Adrenal gland (tissue), 9 donors: ENCODE measurements at regions not wholly inside any gene's neighbourhood (a gene's known extent, or its start where the extent isn't known, plus 50 kb on each side); places are given as distances from the start of the nearest gene placed in this dataset.
A peak's percentile ranks its signal among the peaks of the same experiment; 100 is the strongest.

Experiments
- DNase-seq, 7 donors: peaks; one replicate each; pipeline ENCODE4 v3.0.0-alpha.2; 2019 to 2020
- H3K27ac ChIP-seq, 5 donors: fragments of 200-600 bp; sonication (generic) in 4 of 5; 1 replicate in 3 of 5; 2 replicates in 2 of 5; pipeline versions ENCODE4 v1.5.1 to v1.8.0; 2016 to 2020; ENCODE audit warnings: mild to moderate bottlenecking in 1 of 5
- H3K27me3 ChIP-seq: fragments of 200-600 bp; 2 replicates; pipeline ENCODE4 v1.8.0; 2021
- H3K36me3 ChIP-seq, 2 donors: fragments of 200-600 bp; replicated peaks in 1 of 2; 1 replicate in 1 of 2; 2 replicates in 1 of 2; pipeline versions ENCODE4 v1.5.1 to v1.8.0; 2018 to 2022
- H3K4me1 ChIP-seq, 2 donors: fragments of 200-600 bp; replicated peaks in 1 of 2; 1 replicate in 1 of 2; 2 replicates in 1 of 2; pipeline versions ENCODE4 v1.5.1 to v1.8.0; 2018 to 2021
- H3K4me3 ChIP-seq, 4 donors: fragments of 200-600 bp; sonication (generic) in 3 of 4; one replicate each; pipeline ENCODE4 v1.5.1; 2016 to 2018
- H3K9me3 ChIP-seq, 3 donors: fragments of 200-600 bp; sonication (generic) in 1 of 3; replicated peaks in 1 of 3; 1 replicate in 2 of 3; 2 replicates in 1 of 3; pipeline versions ENCODE4 v1.5.1 to v1.8.0; 2016 to 2021
- POLR2A ChIP-seq, 2 donors: fragments of 450-650 bp; IDR thresholded peaks; one replicate each; pipeline ENCODE4 v1.6.1; 2017; ENCODE audit warnings: antibody characterized with exemption in 2 of 2, mild to moderate bottlenecking in 2 of 2, moderate library complexity in 1 of 2
- WGBS, 4 donors: extraction: QIAGEN DNeasy Blood & Tissue Kit in 2 of 4; methylation state at CpG; one replicate each; pipeline versions ENCODE4 v1.1.5 to v1.1.7; 2013 to 2017; 5-methylcytosine and 5-hydroxymethylcytosine counted together
- intact Hi-C, 2 donors: fragments of 100-400 bp; cut with DNase I; formaldehyde crosslinking; loops; one replicate each; pipeline versions ENCODE4 v1.14.1 to v1.15.0; 2022 to 2023
- TF ChIP-seq, protein P1 (sequence below), 6 experiments: fragments of 450-650 bp in 4 of 6; fragments of 200-600 bp in 2 of 6; sonication (generic) in 1 of 6; IDR thresholded peaks; 1 replicate in 5 of 6; 2 replicates in 1 of 6; pipeline versions ENCODE4 v1.5.1 to v1.8.0; 2016 to 2021; ENCODE audit warnings: antibody characterized with exemption in 6 of 6, mild to moderate bottlenecking in 2 of 6, moderate library complexity in 1 of 6
- donor health status: healthy with polysubstance abuse.
- donor health status: Bipolar disorder and iron deficiency.
- donor health status: DM: yes; HTN: yes; CAD: no.
- donor health status: DM: no; HTN: no; CAD: no.
- donor health status: DM: no; HTN: no; CAD: no.

DNA sequence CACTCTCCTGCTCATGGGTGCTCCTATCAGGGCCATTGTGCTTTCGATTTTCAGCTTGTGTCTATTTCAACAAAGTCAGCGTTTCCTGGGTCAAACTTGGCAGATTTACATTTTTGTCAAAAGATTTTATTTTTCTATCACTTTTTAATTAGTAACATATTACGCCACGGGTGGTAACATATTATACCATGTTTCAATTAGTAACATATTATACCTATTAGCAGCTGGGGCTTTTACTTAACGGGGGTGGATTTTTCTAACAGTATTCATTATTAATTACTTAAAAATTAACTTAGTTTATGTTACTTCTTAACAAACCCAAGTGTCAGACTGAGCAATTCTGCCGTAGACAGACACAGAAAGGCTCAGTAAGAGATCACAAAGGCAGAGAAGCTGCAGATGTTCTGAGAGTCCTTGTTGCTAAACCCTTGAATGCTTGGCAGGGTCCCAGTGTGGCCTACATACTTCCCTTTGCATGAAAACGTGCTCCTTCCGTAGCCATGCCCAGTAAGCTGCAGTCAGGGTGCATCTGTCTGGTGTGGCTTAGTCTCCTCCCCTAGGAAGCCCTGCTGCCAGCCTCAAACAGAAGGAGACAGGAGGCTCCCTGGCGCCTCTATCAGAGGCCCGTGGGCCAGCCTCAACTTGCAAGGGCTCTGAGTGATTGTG is 263.1 kb upstream of the CXCL12 start:
- H3K4me1 ChIP-seq, result no peaks in the 10 kb centered on the region
- no peaks in the 10 kb centered on the region for H3K9me3 ChIP-seq
- DNase-seq, result peak in 4 of 7 donors; percentile 22 to 36 (median 26)
- TF ChIP-seq, protein P1, sequence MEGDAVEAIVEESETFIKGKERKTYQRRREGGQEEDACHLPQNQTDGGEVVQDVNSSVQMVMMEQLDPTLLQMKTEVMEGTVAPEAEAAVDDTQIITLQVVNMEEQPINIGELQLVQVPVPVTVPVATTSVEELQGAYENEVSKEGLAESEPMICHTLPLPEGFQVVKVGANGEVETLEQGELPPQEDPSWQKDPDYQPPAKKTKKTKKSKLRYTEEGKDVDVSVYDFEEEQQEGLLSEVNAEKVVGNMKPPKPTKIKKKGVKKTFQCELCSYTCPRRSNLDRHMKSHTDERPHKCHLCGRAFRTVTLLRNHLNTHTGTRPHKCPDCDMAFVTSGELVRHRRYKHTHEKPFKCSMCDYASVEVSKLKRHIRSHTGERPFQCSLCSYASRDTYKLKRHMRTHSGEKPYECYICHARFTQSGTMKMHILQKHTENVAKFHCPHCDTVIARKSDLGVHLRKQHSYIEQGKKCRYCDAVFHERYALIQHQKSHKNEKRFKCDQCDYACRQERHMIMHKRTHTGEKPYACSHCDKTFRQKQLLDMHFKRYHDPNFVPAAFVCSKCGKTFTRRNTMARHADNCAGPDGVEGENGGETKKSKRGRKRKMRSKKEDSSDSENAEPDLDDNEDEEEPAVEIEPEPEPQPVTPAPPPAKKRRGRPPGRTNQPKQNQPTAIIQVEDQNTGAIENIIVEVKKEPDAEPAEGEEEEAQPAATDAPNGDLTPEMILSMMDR (IDR thresholded peaks at IDR 0.05), result no peak
- no peak for TF ChIP-seq POLR2A (IDR thresholded peaks at IDR 0.05)
- no peak overlapping the region for H3K27ac ChIP-seq
- WGBS, 4 donors, result 74 to 84% (median 77%) methylated on average over 9 to 10 of the region's 10 CpGs
- intact Hi-C loops, result no loop called here
- no peaks in the 10 kb centered on the region for H3K36me3 ChIP-seq
- no peak overlapping the region for H3K4me3 ChIP-seq
- H3K27me3 ChIP-seq, result no peaks in the 10 kb centered on the region

GRCh38 chr10:44650691-44651661 is 260.2 kb upstream of the TMEM72 start:
- Histone ChIP-seq H3K36me3 (no peaks in the 10 kb centered on the region), H3K27ac (no peak overlapping the region), H3K9me3 (no peaks in the 10 kb centered on the region), H3K4me3 (no peak overlapping the region), H3K4me1 (no peaks in the 10 kb centered on the region), H3K27me3 (no peaks in the 10 kb centered on the region)
- intact Hi-C loops, result no loop called here
- peak in 1 of 7 donors; percentile 14 for DNase-seq
- TF ChIP-seq, protein P1 (IDR thresholded peaks at IDR 0.05), result no peak
- TF ChIP-seq POLR2A (IDR thresholded peaks at IDR 0.05), result no peak
- 60 to 65% (median 61%) methylated on average over 7 of the region's 7 CpGs for WGBS, 4 donors

DNA sequence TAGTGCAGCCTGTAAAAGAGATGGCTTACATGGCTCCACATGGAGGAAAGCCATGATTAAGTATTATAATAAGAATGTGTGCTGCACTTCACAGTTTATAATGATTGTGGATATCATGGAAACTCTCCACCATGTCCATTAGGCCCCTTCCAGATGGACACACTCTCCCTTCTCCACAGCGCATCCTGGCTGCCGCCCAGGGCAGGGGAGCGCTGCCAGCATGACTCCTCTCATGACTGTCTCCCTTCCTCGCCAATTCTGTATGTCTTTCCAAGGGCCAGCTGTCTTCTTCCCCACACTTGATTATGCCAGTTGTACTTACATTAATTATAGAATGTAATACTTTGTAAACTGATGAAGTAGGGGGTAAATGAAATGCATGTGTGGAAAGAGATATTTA is 259.3 kb upstream of the TMEM72 start:
- TF ChIP-seq, protein P1 (IDR thresholded peaks at IDR 0.05), result no peak
- TF ChIP-seq POLR2A (IDR thresholded peaks at IDR 0.05), result no peak
- 83 to 93% (median 84%) methylated on average over 4 of the region's 4 CpGs for WGBS, 4 donors
- DNase-seq, result no peak
- Histone ChIP-seq H3K27me3 (no peaks in the 10 kb centered on the region), H3K36me3 (no peaks in the 10 kb centered on the region), H3K4me3 (no peak overlapping the region), H3K9me3 (no peaks in the 10 kb centered on the region), H3K4me1 (no peaks in the 10 kb centered on the region), H3K27ac (no peak overlapping the region)
- intact Hi-C loops, result no loop called here

GRCh38 chr10:44659320-44659719 is 251.8 kb upstream of the TMEM72 start:
- no peak overlapping the region for H3K4me3 ChIP-seq
- intact Hi-C loops, result no loop called here
- DNase-seq, result no peak
- no peaks in the 10 kb centered on the region for H3K36me3 ChIP-seq
- WGBS, 4 donors, result 68 to 78% (median 71%) methylated on average over 3 of the region's 3 CpGs
- no peaks in the 10 kb centered on the region for H3K4me1 ChIP-seq
- no peaks in the 10 kb centered on the region for H3K9me3 ChIP-seq
- no peaks in the 10 kb centered on the region for H3K27me3 ChIP-seq
- H3K27ac ChIP-seq, result no peak overlapping the region
- TF ChIP-seq, protein P1 (IDR thresholded peaks at IDR 0.05), result no peak
- no peak for TF ChIP-seq POLR2A (IDR thresholded peaks at IDR 0.05)
